Upper lobe of right lung (tissue), 1 donor: ENCODE measurements at regions not wholly inside any gene's neighbourhood (a gene's known extent, or its start where the extent isn't known, plus 50 kb on each side); places are given as distances from the start of the nearest gene placed in this dataset.

Source experiments
- ATAC-seq: fragments of 200-7000 bp; cut with Tn5 transposase; one replicate; pipeline ENCODE4 v1.9.1; 2020; ENCODE audit warnings: mild to moderate bottlenecking, moderate library complexity
- DNase-seq: peaks from one replicate; pipeline ENCODE4 v3.0.0-alpha.2; 2020
- H3K27ac ChIP-seq: fragments of 200-600 bp; one replicate; pipeline ENCODE4 v1.8.0; 2022
- H3K27me3 ChIP-seq: fragments of 200-600 bp; one replicate; pipeline ENCODE4 v1.8.0; 2022; ENCODE audit warnings: mild to moderate bottlenecking
- H3K36me3 ChIP-seq: fragments of 200-600 bp; one replicate; pipeline ENCODE4 v1.8.0; 2022
- H3K4me1 ChIP-seq: fragments of 200-600 bp; one replicate; pipeline ENCODE4 v1.8.0; 2022
- H3K4me3 ChIP-seq: fragments of 200-600 bp; one replicate; pipeline ENCODE4 v1.8.0; 2022; ENCODE audit warnings: mild to moderate bottlenecking
- H3K9me3 ChIP-seq: fragments of 200-600 bp; one replicate; pipeline ENCODE4 v1.8.0; 2022
- CTCF ChIP-seq: fragments of 200-600 bp; IDR thresholded peaks from one replicate; pipeline ENCODE4 v1.8.0; 2022; ENCODE audit warnings: antibody characterized with exemption
- intact Hi-C: fragments of 100-400 bp; cut with DNase I; formaldehyde crosslinking; loops from one replicate; pipeline ENCODE4 v1.11.0; 2022
- donor health status: DM: no; HTN: yes; CAD: no; lungs with severe emphysema.

GRCh38 chr5:81914696-81915095 is 57.1 kb upstream of the ATG10 start:
- Histone ChIP-seq H3K27ac (no peak overlapping the region), H3K4me1 (no peaks in the 10 kb centered on the region), H3K9me3 (no peaks in the 10 kb centered on the region), H3K4me3 (no peak overlapping the region), H3K27me3 (no peaks in the 10 kb centered on the region), H3K36me3 (no peaks in the 10 kb centered on the region)
- ATAC-seq (no peak), DNase-seq (no peak)
- no peak for TF ChIP-seq CTCF
- intact Hi-C loops = no loop called here

- Histone ChIP-seq H3K27me3 (no peaks in the 10 kb centered on the region), H3K36me3 (no peaks in the 10 kb centered on the region), H3K4me1 (no peaks in the 10 kb centered on the region), H3K9me3 (no peaks in the 10 kb centered on the region), H3K27ac (no peak overlapping the region), H3K4me3 (no peak overlapping the region)
- ATAC-seq = no peak
- TF ChIP-seq CTCF = no peak
- no peak for DNase-seq
- intact Hi-C loops = no loop called here
Observed at GRCh38 chr5:81912933-81913332, 58.9 kb upstream of the ATG10 start.

GRCh38 chr5:81909677-81910076 is 62.1 kb upstream of the ATG10 start:
- ATAC-seq (no peak), DNase-seq (no peak)
- Histone ChIP-seq H3K4me1 (no peaks in the 10 kb centered on the region), H3K4me3 (no peak overlapping the region), H3K9me3 (no peaks in the 10 kb centered on the region), H3K27ac (no peak overlapping the region), H3K36me3 (no peaks in the 10 kb centered on the region), H3K27me3 (no peaks in the 10 kb centered on the region)
- intact Hi-C loops = no loop called here
- no peak for TF ChIP-seq CTCF

- ATAC-seq = no peak
- no peak overlapping the region for H3K27ac ChIP-seq
Observed at GRCh38 chr5:81908771-81909170, 63.1 kb upstream of the ATG10 start.

GRCh38 chr5:81908044-81908443 is 63.8 kb upstream of the ATG10 start:
- Histone ChIP-seq H3K27me3 (no peaks in the 10 kb centered on the region), H3K36me3 (no peaks in the 10 kb centered on the region), H3K4me1 (no peaks in the 10 kb centered on the region), H3K9me3 (no peaks in the 10 kb centered on the region), H3K27ac (no peak overlapping the region), H3K4me3 (no peak overlapping the region)
- intact Hi-C loops = no loop called here
- DNase-seq (no peak), ATAC-seq (no peak)
- TF ChIP-seq CTCF = no peak

More at GRCh38 chr5:81908771-81909170, 63.1 kb upstream of the ATG10 start:
- Histone ChIP-seq H3K27me3 (no peaks in the 10 kb centered on the region), H3K4me3 (no peak overlapping the region), H3K9me3 (no peaks in the 10 kb centered on the region), H3K4me1 (no peaks in the 10 kb centered on the region), H3K36me3 (no peaks in the 10 kb centered on the region)
- no peak for DNase-seq
- intact Hi-C loops = no loop called here
- TF ChIP-seq CTCF = no peak

GRCh38 chr5:81907012-81907635 is 64.7 kb upstream of the ATG10 start:
- Histone ChIP-seq H3K27ac (no peak overlapping the region), H3K4me3 (no peak overlapping the region), H3K27me3 (no peaks in the 10 kb centered on the region), H3K36me3 (no peaks in the 10 kb centered on the region), H3K9me3 (no peaks in the 10 kb centered on the region), H3K4me1 (no peaks in the 10 kb centered on the region)
- intact Hi-C loops = no loop called here
- DNase-seq (no peak), ATAC-seq (no peak)
- TF ChIP-seq CTCF = no peak
